ENCODE measurements at regions not wholly inside any gene's neighbourhood (a gene's known extent, or its start where the extent isn't known, plus 50 kb on each side); places are given as distances from the start of the nearest gene placed in this dataset.
"Not testable (repeated sequence)": the region's sequence is repeated elsewhere in the genome, so short reads cannot be mapped to it uniquely, and the experiment has no call there.

- DNase-seq: no peak
Measured at GRCh38 chr16:66265048-66265415, 101.5 kb upstream of the CDH5 start.

GRCh38 chr16:66264311-66265047 lies 102.0 kb upstream of the CDH5 start:
- no peak for DNase-seq

DNA sequence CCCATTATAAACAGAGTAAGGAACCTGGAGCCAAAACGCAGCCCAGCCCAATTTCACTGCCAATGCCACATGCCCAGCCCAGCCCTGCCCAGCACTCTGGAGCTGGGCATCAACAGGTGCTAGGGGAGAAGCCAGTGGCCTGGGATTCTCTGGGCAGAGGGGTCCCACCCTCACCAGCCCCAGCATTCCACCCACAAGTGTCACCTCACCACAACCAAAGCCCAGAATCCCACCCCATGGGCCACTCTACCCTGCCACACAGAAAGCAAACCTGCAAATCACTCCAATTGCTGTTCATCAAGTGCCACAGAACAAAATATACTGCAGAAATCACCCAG lies 102.5 kb upstream of the CDH5 start:
- DNase-seq: no peak

DNA sequence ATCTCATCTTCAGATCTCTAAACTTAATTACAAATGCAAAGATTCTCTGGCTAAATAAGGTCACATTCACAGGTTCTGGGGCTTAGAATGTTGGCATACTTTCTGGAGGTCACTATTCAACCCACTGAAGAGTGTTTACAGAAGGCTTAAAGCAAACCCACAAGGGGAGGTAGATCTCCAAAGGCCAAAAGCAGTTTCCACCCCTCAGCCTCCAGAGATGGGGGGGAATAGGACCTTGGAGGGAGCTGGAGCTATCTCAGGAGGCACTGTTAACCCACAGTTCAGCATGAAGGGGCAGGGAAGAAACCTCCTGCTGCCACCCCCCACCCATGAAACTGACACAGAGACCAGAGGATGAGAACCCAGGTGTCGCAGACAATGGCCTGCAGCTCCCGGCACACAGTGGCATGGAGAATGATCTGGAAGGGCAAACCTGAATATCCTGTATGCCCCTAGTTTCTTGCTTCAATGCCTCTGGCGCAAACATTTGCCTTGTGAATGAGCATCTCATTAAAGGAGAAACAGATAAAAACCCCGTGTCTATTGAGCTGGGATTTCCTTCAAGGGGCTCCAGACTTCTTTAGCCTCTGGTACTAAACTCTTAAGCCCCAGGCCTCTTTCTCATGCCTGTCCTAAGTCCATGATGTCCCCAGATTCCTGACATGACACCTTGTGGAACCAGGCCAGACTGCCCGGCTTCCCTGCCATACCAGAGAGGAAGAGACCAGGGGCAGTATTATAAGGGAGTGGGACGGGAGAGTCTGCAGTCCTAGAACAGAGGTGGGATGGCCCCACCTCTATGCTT lies 103.1 kb upstream of the CDH5 start:
- no peak for DNase-seq

DNA sequence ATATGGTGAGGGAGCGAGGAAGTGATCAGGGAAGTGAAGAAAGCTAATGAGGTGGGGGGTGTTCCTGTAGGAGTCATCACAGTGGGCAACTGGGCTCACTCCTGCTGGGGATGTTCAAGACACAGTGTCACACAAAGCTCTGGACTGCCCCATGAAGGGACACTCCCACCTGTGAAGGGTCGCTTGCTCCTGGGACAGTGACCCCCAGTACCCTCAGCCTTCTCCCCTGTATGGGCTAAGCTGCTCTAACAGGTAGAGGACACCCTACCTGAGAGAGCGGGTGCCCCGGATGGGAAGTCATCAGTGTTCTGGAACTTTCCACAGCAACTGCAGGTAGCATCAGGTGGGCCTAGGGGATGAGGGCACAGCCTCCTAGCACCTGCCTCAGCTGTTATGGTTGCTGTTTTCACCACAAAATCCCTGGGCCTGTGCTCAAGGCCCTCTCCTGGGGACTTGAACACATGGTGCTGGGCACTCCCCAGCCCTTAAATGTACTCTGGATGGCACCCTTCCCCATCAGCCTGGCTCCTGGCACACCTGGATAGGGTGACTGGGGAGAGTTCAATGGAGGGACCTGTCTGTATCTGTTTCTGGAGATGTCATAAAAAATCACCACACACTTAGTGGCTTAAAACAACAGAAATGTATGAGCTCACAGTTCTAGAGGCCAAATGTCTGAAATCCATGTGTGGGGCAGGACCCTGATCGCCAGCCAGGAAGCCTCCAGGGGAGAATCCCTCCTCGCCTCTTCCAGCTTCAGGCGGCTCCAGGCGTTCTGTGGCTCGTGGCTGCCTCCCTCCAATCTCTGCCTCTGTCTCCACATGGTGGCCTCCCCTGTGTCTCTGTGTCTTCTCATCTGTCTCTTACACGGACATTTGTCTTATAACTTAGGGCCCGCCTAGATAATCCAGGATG lies 104.0 kb upstream of the CDH5 start:
- DNase-seq: no peak

GRCh38 chr16:66261826-66262225 lies 104.7 kb upstream of the CDH5 start:
- no peak for DNase-seq

DNA sequence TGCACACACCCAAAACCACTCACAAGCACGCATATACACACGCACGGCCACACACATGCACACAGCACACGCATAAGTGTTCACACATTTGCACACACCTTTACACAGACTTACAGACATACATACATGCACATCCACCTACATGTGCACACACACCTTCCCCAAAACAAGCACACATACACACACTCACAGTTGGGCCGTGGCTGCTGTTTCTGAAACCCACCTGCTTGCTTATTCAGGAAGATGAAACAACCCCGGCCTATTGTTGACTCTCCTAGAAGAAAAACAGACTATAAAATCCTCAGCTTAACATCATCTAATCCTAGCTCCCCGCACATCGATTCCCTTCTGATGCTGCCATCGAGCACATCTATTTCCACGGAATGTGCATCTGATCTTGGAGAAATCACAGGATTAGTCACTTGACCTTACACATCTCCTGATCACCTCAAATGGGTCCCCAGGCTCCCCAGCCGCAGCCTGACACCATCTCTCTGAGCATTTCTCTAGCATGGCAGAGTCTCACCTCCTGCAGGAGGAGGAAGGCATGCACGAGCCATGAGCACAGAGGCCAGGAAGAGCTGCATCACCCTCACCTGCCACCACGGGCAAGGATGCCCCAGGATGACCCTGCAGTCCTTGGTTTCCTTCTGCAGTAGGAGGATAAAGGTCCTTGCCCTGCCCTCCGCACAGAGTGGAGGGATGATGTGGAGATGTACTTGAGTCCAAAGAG lies 105.8 kb upstream of the CDH5 start:
- DNase-seq: no peak

DNA sequence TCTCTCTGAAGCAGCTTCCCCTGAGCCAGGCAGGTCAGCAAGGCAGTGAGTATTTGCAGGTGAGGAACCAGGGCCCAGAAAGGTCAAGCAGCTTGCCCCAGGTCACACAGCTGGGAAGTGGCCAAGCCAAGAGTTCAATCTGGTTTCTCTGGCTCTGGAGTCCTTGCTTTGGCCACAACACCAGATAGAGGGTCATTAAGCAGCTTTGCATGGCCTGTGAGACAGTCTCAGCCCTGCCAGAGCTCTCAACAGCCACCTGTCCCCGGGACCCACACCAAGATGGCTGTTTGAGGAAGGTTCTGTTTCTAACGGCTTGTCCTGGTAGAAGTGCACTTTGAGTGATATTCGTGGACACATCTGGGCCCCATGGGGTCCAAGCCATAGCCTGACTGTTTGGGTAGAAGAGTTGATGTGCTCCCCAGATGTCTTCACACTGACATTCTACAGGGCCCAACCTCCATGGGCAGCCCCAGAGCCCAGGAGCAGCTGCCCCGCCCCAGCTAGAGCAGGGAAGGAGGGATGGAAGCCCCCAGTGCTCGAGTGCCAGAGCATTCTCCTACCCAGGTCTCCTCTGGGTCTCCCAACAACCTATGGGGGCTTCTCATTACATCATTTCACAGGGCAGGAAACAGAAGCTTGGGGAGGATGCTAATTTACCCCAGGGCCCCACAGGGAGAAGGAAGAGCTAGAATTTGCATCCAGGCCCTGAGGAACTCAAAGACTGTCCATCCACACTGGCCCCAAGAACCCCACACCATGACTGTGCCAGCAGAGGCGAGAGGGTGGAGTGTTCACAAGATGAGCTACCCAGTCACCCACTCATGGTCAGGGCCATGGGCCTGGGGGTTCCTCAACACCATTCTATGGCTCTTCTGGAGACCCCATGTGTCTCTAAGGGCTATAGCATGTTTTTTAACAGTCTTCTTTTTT lies 107.3 kb upstream of the CDH5 start:
- no peak for DNase-seq

GRCh38 chr16:66256919-66257318 lies 109.6 kb upstream of the CDH5 start:
- DNase-seq: no peak

GRCh38 chr16:66255647-66256046 lies 110.8 kb upstream of the CDH5 start:
- no peak for DNase-seq

GRCh38 chr16:66254751-66255150 lies 111.7 kb upstream of the CDH5 start:
- no peak for DNase-seq

DNA sequence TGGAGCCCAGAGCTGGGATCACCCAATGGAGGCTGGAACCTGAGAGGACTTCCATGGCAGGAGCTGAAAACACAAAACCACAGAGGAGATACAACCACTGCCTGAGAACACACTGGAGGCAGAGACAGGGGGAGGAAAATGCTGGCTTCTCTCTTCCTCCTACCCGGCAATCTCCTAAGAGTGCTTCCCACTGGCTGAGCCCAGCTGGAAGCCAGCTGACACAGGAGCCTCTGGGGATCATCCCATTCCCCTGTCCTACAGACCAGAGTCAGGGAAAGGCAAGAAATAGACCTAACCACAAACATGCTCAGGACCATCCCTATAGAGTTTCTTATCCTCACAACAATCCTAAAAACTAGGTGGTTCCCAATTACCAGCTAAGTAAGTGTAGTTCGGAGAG lies 112.4 kb upstream of the CDH5 start:
- no peak for DNase-seq

DNA sequence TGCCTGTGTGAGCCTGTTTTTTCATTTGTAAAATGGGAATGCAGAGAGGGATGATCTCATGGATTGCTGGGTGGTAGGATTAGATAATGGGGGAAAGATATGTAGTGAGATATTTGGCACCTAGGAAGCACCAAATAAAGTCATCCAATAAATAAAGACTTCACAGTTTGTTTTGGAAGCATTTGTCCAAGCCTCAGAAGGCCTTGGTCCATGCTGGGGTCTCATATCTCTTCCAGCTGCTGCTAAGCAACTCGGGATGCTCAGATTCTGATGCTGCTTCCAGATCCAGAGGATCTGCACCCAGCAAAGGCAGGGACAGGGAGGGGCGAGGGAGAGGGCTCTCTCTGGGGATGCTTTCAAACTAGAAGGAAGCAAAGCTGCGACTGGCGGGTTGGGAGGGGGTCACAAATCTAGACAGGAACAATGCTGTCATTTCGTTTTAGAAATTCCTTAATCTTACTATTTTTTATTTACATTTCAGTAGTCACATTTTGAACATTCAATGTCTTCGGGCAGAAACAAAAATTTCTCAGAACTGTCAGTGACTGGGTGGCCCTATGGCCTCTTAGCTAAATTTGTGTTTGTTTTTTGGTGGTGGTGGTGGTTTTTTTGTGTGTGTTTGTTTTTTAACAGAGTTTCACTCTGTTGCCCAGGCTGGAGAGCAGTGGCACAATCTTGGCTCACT lies 114.9 kb upstream of the CDH5 start:
- no peak for DNase-seq

- no peak for DNase-seq
Measured at GRCh38 chr16:66250686-66251431, 115.6 kb upstream of the CDH5 start.

DNA sequence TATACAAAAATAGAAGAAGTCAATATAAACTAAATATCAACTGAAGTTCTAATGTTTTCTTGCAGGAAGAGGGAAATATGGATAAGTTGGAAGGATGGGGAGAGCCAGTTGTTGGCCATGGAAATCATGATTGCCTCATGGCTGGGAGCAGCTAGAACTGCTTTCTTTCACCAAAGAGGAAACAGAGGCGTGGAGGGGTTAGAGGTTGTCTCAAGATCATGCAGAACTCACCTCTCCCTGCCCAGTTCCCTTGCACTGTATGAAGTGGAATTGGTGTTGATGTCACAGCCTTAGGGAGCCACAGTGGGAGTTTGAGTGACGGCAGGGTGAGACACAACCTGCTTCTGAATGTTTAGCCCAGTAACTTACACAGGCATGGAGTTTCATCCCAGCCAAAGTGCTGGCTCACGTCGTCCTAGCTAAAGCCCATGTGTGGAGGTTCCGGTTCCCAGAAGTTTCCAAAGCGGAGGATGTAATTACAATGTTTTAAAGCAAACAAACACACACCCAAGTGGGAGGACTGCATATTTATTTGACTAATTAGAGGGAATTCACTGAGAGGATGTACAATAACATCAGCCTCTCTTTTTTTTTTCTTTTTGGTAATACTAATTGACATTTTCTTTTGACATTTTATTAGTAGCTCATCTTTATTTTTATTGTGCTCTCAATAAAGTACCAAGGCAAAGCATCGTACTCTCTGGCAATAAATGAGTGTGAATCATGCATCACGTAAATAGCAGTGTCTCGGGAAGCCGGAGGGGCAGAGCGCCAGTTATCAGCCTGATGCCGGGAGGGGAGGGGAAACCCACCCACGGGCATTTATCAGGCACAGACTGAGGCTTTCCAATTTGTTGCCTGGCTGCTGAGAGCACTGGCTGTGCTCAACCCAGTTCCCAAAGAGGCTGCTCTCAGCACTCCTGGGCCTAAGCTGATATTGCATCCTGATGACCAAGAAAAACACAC lies 118.7 kb upstream of the CDH5 start:
- DNase-seq: no peak

DNA sequence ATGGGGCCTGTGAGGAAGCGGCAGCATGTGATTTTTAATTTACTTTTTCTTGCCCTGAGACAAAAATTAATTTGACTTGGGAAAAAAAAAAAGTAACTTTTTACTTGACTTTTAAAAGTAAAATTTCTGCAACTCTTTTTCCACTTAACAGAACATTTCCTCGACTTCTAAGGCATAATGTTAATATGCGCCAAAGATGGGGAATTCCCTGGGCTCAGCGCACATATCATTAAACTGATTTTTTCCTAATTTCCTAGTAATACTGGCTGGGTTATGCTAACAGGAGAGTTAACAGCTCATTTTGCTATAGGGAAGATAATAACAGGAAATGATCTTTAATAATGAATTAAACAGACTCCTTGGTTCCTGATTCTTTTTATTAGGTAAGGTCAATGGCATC lies 120.6 kb upstream of the CDH5 start:
- DNase-seq: no peak

DNA sequence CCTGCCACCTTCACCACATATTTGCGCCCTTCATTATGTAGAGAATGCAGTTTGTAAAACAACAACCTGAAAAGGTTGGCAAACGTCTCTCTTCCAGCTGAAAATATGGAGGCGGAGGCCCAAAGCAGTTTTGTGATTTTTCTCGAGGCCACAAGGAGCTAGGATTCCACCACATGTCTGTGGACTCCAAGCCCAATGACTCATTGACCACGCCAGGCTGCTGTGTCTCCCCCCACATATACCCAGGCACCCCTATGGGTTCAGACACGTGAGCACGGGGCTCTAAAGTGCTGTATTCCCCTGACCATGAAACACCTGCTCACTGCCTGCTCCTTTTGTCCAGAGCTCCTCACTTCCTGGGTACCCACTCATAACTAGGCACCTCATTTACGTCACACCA lies 121.4 kb upstream of the CDH5 start:
- DNase-seq: no peak

DNA sequence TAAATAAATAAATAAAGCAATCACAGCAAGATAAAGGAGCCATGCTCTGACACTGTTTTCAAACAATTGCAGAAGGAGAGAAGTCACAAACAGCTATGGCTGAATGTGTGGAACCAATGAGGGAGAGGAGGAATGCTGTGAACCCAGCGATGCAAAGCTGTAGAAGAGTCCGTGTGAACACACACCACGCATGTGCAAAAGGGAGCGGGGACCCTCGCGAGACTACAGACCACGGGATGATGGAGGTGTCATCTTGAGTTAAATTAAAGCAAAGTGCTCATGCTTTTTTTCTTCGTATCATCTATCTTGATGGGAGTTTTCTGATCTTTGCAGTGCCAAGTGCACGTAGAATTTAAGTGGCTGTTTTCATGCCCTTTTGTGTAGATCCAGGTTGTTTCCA lies 123.8 kb upstream of the CDH5 start:
- no peak for DNase-seq

DNA sequence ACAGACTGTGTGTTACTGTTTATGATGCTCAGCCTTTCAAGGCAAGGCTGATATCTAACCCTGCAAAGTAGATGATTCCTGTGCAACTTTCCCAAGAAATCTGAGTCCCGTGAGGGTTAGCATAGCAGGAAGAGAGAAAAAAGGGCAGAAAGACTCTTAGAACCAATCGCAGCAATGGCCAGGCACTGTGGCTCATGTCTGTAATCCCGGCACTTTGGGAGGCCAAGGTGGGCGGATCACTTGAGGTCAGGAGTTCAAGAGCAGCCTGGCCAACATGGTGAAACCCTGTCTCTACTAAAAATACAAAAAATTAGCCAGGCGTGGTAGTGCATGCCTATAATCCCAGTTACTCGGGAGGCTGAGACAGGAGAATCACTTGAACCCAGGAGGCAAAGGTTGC lies 124.3 kb upstream of the CDH5 start:
- not testable (repeated sequence) for DNase-seq
